ENCODE measurements at regions not wholly inside any gene's neighbourhood (a gene's known extent, or its start where the extent isn't known, plus 50 kb on each side); places are given as distances from the start of the nearest gene placed in this dataset.

DNA sequence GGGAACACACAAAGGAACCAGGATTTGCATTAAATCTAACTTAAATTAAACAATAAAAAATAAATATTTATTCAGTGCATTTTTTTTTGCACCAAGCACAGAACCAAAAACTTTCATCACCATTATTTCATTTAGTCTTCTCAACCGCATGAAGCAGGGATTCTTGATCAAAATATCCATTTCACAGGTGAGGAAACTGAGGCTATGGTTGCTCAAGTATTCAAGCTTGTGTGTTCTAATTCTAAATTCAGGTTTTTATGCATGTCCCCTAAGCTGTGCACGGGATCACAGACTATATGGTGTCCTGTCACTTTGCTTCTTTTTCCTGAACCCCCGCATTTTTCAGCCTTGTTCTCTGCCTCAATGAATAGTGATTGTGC lies 64.3 kb upstream of the BCL6 start:
- TF ChIP-seq POLR2A (IDR thresholded peaks at IDR 0.05; ENCODE audit: low read depth, low read length), result no peak
- TF ChIP-seq EZH2 (IDR thresholded peaks at IDR 0.05; ENCODE audit: borderline replicate concordance, low read depth, low read length, severe bottlenecking), result no peak
- no peak for TF ChIP-seq CTCF (IDR thresholded peaks at IDR 0.05; ENCODE audit: extremely low read depth in 1 of 2, insufficient read depth in 1 of 2, low read depth in 1 of 2, low read length in 2 of 2)
- no peak for TF ChIP-seq MYC (IDR thresholded peaks at IDR 0.05; ENCODE audit: low read depth, low read length)
- no peak for TF ChIP-seq JUN (IDR thresholded peaks at IDR 0.05; ENCODE audit: borderline replicate concordance, insufficient read depth, insufficient read length, low read depth)
- no peak for TF ChIP-seq GATA2 (IDR thresholded peaks at IDR 0.05; ENCODE audit: insufficient read depth, insufficient read length, low read depth, low read length)
